ENCODE measurements at regions not wholly inside any gene's neighbourhood (a gene's known extent, or its start where the extent isn't known, plus 50 kb on each side); places are given as distances from the start of the nearest gene placed in this dataset.

- no peak for TF ChIP-seq CTCF (IDR thresholded peaks at IDR 0.05)
- TF ChIP-seq POLR2AphosphoS5 (IDR thresholded peaks at IDR 0.05) = no peak
Measured at GRCh38 chr2:189318761-189319160, 122.5 kb upstream of the WDR75 start.

Data from breast epithelium (tissue), 3 donors.